Osteocyte (in vitro differentiated cells): ENCODE measurements at regions not wholly inside any gene's neighbourhood (a gene's known extent, or its start where the extent isn't known, plus 50 kb on each side); places are given as distances from the start of the nearest gene placed in this dataset.

Experiments used
- DNase-seq: peaks from one replicate; pipeline ENCODE4 v3.0.0; 2021; ENCODE audit warnings: mixed read lengths; ENCODE audit not compliant: unreplicated experiment; ENCODE audit errors: extremely low spot score
- H3K27ac Mint-ChIP-seq: one replicate; pipeline ENCODE4 v1.8.0; 2021; ENCODE audit warnings: mild to moderate bottlenecking, mixed read lengths; ENCODE audit not compliant: unreplicated experiment
- H3K27me3 Mint-ChIP-seq: one replicate; pipeline ENCODE4 v1.8.0; 2021; ENCODE audit warnings: mixed read lengths; ENCODE audit not compliant: unreplicated experiment
- H3K36me3 Mint-ChIP-seq: one replicate; pipeline ENCODE4 v1.8.0; 2021; ENCODE audit warnings: mixed read lengths; ENCODE audit not compliant: unreplicated experiment
- H3K4me1 Mint-ChIP-seq: one replicate; pipeline ENCODE4 v1.8.0; 2021; ENCODE audit warnings: mixed read lengths; ENCODE audit not compliant: unreplicated experiment
- H3K4me3 Mint-ChIP-seq: one replicate; pipeline ENCODE4 v1.8.0; 2021; ENCODE audit warnings: mild to moderate bottlenecking, moderate library complexity, mixed read lengths; ENCODE audit not compliant: unreplicated experiment
- H3K9me3 Mint-ChIP-seq: one replicate; pipeline ENCODE4 v1.8.0; 2021; ENCODE audit warnings: mixed read lengths; ENCODE audit not compliant: unreplicated experiment
- TF ChIP-seq, protein P1 (sequence below): fragments of 200-600 bp; sonication (generic); IDR thresholded peaks from 2 replicates; pipeline ENCODE4 v1.5.0; 2021; ENCODE audit warnings: antibody characterized with exemption, mild to moderate bottlenecking, moderate library complexity

DNA sequence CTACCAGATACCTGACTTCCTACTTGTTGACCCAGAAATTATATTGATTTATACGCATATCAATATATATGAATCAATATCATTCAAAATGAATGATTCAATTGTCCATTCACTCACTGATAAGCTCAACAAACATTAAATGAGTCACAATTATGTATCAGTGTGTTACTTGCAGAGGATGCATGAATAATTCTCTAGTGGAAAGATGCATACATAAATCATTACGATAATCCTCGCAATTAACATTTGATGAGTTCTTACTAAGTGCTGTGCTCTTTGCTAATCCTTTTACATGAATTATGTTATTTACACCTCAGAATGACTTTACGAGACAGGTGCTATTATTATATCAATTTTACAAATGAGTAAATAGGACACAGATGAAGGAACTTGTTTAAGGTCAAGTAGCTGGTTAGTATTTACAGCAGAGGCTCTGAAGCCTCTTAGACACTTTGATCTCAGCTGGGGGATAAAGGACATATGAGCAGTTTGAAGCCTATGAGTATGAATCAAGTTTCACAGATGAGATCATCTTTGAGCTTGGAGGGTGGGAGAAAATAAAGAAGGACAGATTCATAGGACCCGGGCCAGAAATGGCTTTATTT lies 112.8 kb upstream of the ADAMTS5 start:
- Mint-ChIP-seq H3K4me3 (no peak overlapping the region), H3K9me3 (no peaks in the 10 kb centered on the region), H3K27me3 (no peaks in the 10 kb centered on the region), H3K36me3 (no peaks in the 10 kb centered on the region), H3K27ac (no peak overlapping the region), H3K4me1 (peaks cover 40% of the 10 kb centered on the region)
- no peak for DNase-seq
- TF ChIP-seq, protein P1, sequence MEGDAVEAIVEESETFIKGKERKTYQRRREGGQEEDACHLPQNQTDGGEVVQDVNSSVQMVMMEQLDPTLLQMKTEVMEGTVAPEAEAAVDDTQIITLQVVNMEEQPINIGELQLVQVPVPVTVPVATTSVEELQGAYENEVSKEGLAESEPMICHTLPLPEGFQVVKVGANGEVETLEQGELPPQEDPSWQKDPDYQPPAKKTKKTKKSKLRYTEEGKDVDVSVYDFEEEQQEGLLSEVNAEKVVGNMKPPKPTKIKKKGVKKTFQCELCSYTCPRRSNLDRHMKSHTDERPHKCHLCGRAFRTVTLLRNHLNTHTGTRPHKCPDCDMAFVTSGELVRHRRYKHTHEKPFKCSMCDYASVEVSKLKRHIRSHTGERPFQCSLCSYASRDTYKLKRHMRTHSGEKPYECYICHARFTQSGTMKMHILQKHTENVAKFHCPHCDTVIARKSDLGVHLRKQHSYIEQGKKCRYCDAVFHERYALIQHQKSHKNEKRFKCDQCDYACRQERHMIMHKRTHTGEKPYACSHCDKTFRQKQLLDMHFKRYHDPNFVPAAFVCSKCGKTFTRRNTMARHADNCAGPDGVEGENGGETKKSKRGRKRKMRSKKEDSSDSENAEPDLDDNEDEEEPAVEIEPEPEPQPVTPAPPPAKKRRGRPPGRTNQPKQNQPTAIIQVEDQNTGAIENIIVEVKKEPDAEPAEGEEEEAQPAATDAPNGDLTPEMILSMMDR, result no peak

DNA sequence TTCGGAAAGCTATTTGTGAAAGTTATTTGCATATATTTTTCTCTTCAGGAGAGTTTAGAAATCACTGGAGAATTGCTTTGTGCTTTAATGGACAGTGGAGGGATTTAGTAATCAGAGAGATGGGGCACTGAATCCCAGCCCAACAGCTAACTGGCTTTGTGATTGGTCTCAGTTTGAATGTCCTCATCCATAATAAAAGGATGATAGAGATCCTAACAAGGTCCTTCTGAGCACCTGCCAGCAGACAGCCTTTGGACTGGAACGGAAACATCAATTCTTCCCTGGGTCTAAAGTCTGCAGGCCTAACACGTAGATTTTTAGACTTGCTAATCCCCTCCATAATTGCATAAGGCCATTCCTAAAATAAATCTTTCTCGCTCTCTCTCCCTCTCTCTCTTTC lies 112.0 kb upstream of the ADAMTS5 start:
- no peaks in the 10 kb centered on the region for H3K27me3 Mint-ChIP-seq
- no peak overlapping the region for H3K27ac Mint-ChIP-seq
- TF ChIP-seq, protein P1, result no peak
- DNase-seq, result no peak
- H3K36me3 Mint-ChIP-seq, result no peaks in the 10 kb centered on the region
- H3K4me1 Mint-ChIP-seq, result peaks cover 38% of the 10 kb centered on the region
- no peak overlapping the region for H3K4me3 Mint-ChIP-seq
- H3K9me3 Mint-ChIP-seq, result no peaks in the 10 kb centered on the region

DNA sequence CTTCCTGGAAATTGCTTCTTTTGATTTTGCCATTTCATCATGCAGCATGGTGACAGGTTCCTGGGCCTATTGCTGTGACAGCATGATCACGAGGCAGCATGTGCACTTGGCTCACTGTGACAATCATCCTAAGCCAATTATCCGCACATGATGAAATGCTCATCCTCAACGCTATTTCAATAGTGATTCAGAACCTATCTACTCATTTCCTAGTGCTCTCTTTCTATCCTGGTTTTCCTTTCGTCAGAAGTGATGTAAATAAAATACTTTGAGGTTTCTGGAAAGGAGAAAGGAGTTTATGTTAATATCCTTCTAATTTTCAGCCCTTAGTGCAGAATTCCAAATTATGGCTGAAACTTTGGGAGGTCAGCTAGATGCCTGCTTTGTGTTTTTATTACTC lies 110.6 kb upstream of the ADAMTS5 start:
- TF ChIP-seq, protein P1, result no peak
- no peak for DNase-seq
- Mint-ChIP-seq H3K27me3 (no peaks in the 10 kb centered on the region), H3K27ac (no peak overlapping the region), H3K4me1 (peaks cover 32% of the 10 kb centered on the region), H3K4me3 (no peak overlapping the region), H3K36me3 (no peaks in the 10 kb centered on the region), H3K9me3 (no peaks in the 10 kb centered on the region)

DNA sequence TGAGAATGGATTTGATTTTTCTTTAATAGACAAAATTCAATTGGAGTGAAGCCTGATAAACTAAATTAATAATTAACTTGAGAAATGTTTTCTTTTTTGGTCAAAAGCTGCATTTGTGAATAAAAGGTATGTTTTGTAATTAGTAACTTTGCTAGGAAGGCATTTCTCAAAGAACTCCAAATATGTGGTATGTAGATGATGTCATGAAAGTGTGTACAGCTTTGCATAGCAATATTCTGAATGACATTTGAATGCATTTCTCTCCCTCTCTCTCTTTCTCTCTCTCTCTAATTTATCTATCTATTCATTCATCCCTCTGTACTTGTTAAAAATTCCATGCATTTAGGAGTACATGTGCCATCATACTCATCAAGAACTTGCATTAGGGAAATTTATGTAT lies 109.1 kb upstream of the ADAMTS5 start:
- no peak for DNase-seq
- H3K4me1 Mint-ChIP-seq, result peaks cover 35% of the 10 kb centered on the region
- peak overlapping the region; percentile 8 for H3K27ac Mint-ChIP-seq
- no peaks in the 10 kb centered on the region for H3K36me3 Mint-ChIP-seq
- TF ChIP-seq, protein P1, result no peak
- H3K9me3 Mint-ChIP-seq, result no peaks in the 10 kb centered on the region
- H3K27me3 Mint-ChIP-seq, result no peaks in the 10 kb centered on the region
- no peak overlapping the region for H3K4me3 Mint-ChIP-seq

DNA sequence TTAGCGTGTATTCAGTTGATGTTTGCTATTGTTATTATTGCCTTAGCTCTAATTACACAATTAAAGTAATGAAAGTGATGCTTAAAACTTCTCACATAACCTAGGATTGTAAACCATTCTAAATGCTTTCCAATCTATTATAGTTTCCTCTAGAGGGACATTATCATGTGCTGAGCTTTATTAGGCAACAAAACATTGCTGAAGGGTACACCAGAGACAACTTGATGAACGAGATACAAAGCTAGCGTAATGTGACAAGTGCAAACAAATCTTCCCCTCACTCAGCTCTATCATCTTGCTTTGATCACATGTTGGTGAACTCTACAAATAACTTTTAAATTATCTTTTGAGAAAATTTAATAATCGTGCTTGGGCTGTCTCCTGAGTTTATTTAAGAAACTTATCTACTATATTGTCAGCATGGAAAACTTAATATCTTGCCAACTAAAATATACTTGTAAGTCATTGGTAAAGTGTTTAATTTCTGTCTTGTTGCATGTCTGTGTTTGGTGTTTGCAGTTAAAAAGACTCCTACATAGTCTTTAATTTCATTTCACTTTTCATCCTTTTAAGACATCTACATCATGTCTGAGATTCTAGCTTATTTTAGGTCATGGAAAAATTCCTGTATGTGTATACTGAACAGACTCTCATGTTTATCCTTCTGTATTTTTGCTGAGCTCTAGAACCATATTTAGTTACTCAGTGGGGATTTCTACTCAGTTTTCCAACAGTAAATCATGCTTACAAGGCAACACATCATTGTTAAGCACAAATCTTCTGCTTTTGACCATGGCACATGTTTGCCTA lies 104.2 kb upstream of the ADAMTS5 start:
- peak overlapping the region; percentile 71 for H3K27ac Mint-ChIP-seq
- no peak for DNase-seq

More for the DNA sequence above, 104.2 kb upstream of the ADAMTS5 start:
- TF ChIP-seq, protein P1, result no peak
- H3K4me3 Mint-ChIP-seq, result no peak overlapping the region
- peaks cover 38% of the 10 kb centered on the region for H3K4me1 Mint-ChIP-seq
- H3K9me3 Mint-ChIP-seq, result no peaks in the 10 kb centered on the region
- H3K36me3 Mint-ChIP-seq, result no peaks in the 10 kb centered on the region
- H3K27me3 Mint-ChIP-seq, result no peaks in the 10 kb centered on the region
